ENCODE measurements at regions not wholly inside any gene's neighbourhood (a gene's known extent, or its start where the extent isn't known, plus 50 kb on each side); places are given as distances from the start of the nearest gene placed in this dataset.

DNA sequence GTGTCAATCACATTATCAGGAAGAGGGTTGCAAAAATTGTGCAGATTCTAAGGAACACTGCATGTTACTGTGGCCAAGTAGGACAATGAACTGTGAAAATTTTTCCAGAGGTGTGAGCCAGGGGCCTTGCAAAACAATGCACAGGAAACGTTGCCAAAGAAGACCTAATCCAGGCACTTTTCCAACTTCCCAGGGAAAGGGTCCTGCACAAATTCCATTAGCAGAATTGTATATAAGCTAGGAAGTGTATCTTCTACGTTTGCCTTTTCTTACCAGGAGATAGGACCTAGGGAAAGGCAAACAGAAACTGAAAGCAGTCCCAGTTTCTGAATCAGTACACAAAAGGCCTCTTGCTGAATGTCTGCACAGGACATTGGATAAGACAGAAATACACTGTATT, 1888.3 kb upstream of the CELF4 start:
- peak; percentile 42 for DNase-seq
- WGBS, 2 experiments (ENCODE audit: insufficient coverage in 1 of 2, insufficient read length in 1 of 2): 49 to 88% methylated on average over 1 to 2 of the region's 2 CpGs
- H3K4me3 ChIP-seq (ENCODE audit: low read length): no peak overlapping the region
- H3K4me3 Mint-ChIP-seq: no peak overlapping the region
- TF ChIP-seq, protein P1, sequence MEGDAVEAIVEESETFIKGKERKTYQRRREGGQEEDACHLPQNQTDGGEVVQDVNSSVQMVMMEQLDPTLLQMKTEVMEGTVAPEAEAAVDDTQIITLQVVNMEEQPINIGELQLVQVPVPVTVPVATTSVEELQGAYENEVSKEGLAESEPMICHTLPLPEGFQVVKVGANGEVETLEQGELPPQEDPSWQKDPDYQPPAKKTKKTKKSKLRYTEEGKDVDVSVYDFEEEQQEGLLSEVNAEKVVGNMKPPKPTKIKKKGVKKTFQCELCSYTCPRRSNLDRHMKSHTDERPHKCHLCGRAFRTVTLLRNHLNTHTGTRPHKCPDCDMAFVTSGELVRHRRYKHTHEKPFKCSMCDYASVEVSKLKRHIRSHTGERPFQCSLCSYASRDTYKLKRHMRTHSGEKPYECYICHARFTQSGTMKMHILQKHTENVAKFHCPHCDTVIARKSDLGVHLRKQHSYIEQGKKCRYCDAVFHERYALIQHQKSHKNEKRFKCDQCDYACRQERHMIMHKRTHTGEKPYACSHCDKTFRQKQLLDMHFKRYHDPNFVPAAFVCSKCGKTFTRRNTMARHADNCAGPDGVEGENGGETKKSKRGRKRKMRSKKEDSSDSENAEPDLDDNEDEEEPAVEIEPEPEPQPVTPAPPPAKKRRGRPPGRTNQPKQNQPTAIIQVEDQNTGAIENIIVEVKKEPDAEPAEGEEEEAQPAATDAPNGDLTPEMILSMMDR (conservative IDR thresholded peaks at IDR 0.05): no peak
- H3K27me3 Mint-ChIP-seq (ENCODE audit: insufficient read depth): no peaks in the 10 kb centered on the region
- H3K36me3 Mint-ChIP-seq (ENCODE audit: low read depth): peaks cover 2% of the 10 kb centered on the region
- no peak overlapping the region for H3K27ac Mint-ChIP-seq
- H3K4me1 Mint-ChIP-seq: peaks cover 29% of the 10 kb centered on the region
- H3K9ac ChIP-seq (ENCODE audit: extremely low read depth, low read length, poor library complexity, severe bottlenecking): no peak overlapping the region
- no peaks in the 10 kb centered on the region for H3K27me3 ChIP-seq (ENCODE audit: control insufficient read depth, insufficient read depth, low read length, poor library complexity, severe bottlenecking)
- H3K9me3 Mint-ChIP-seq: no peaks in the 10 kb centered on the region
- H3K27ac ChIP-seq (ENCODE audit: low read depth, low read length): no peak overlapping the region
- H3K9me3 ChIP-seq (ENCODE audit: control insufficient read depth, low read length): no peaks in the 10 kb centered on the region
- no peaks in the 10 kb centered on the region for H3K36me3 ChIP-seq (ENCODE audit: control insufficient read depth, insufficient read depth, low read length)
- peaks cover 6% of the 10 kb centered on the region for H3K4me1 ChIP-seq (ENCODE audit: control insufficient read depth, insufficient read depth, low read length)

DNA sequence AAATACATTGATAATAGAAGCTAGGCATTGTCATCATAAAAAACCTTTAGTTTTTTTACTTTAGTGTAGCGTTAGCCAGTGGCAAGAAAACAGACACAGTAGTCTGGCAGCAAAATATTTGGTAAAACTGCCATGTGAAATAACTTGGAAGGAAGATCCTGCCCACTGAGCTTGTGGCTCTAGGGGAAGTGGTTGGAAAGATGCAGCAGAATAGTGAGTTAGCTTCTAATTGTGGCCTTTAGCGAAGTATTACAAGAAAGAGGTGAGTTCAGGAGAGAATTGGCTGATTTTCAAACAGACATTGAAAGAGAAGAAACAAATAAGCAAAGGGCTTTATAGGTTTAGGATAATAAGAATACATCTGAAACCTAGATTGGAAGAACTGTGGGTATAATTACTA, 1887.8 kb upstream of the CELF4 start:
- no peak for DNase-seq
- Histone ChIP-seq H3K27me3 (ENCODE audit: control insufficient read depth, insufficient read depth, low read length, poor library complexity, severe bottlenecking) (no peaks in the 10 kb centered on the region), H3K27ac (ENCODE audit: low read depth, low read length) (no peak overlapping the region), H3K9ac (ENCODE audit: extremely low read depth, low read length, poor library complexity, severe bottlenecking) (no peak overlapping the region), H3K36me3 (ENCODE audit: control insufficient read depth, insufficient read depth, low read length) (no peaks in the 10 kb centered on the region), H3K4me1 (ENCODE audit: control insufficient read depth, insufficient read depth, low read length) (peaks cover 6% of the 10 kb centered on the region), H3K9me3 (ENCODE audit: control insufficient read depth, low read length) (no peaks in the 10 kb centered on the region), H3K4me3 (ENCODE audit: low read length) (no peak overlapping the region)
- TF ChIP-seq, protein P1 (conservative IDR thresholded peaks at IDR 0.05): no peak
- no peaks in the 10 kb centered on the region for H3K9me3 Mint-ChIP-seq
- H3K27me3 Mint-ChIP-seq (ENCODE audit: insufficient read depth): no peaks in the 10 kb centered on the region
- WGBS, 2 experiments (ENCODE audit: insufficient coverage in 1 of 2, insufficient read length in 1 of 2): 93 to 95% methylated on average over 2 of the region's 2 CpGs
- H3K4me1 Mint-ChIP-seq: peaks cover 29% of the 10 kb centered on the region
- no peak overlapping the region for H3K27ac Mint-ChIP-seq
- H3K36me3 Mint-ChIP-seq (ENCODE audit: low read depth): peaks cover under 1% of the 10 kb centered on the region
- no peak overlapping the region for H3K4me3 Mint-ChIP-seq

DNA sequence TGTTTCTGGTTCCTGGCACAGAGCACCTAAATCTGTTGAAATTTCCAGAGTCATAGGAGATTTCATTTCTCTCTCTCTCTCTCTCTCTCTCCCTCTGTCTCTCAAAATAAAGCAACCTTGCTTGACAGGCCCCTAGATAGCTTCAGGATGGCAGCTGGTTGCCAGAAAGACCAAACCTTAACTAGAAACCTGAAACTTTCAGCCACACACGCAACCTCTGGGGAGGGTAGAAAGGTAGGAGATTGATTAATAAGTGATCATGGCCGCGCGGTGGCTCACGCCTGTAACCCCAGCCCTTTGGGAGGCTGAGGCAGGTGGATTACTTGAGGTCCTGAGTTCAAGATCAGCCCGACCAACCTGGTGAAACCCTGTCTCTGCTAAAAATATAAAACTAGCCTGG, 1885.4 kb upstream of the CELF4 start:
- H3K27me3 Mint-ChIP-seq (ENCODE audit: insufficient read depth): no peaks in the 10 kb centered on the region
- TF ChIP-seq, protein P1 (conservative IDR thresholded peaks at IDR 0.05): no peak
- WGBS, 2 experiments (ENCODE audit: insufficient coverage in 1 of 2, insufficient read length in 1 of 2): 92 to 97% methylated on average over 6 of the region's 6 CpGs
- H3K27me3 ChIP-seq (ENCODE audit: control insufficient read depth, insufficient read depth, low read length, poor library complexity, severe bottlenecking): no peaks in the 10 kb centered on the region
- no peak for DNase-seq
- H3K4me1 ChIP-seq (ENCODE audit: control insufficient read depth, insufficient read depth, low read length): peaks cover 4% of the 10 kb centered on the region
- no peak overlapping the region for H3K9ac ChIP-seq (ENCODE audit: extremely low read depth, low read length, poor library complexity, severe bottlenecking)
- H3K27ac Mint-ChIP-seq: no peak overlapping the region
- peaks cover 2% of the 10 kb centered on the region for H3K36me3 Mint-ChIP-seq (ENCODE audit: low read depth)
- H3K4me3 Mint-ChIP-seq: no peak overlapping the region
- H3K4me3 ChIP-seq (ENCODE audit: low read length): no peak overlapping the region
- peaks cover 21% of the 10 kb centered on the region for H3K4me1 Mint-ChIP-seq
- H3K9me3 Mint-ChIP-seq: peaks cover 1% of the 10 kb centered on the region
- no peaks in the 10 kb centered on the region for H3K36me3 ChIP-seq (ENCODE audit: control insufficient read depth, insufficient read depth, low read length)
- H3K27ac ChIP-seq (ENCODE audit: low read depth, low read length): no peak overlapping the region
- no peaks in the 10 kb centered on the region for H3K9me3 ChIP-seq (ENCODE audit: control insufficient read depth, low read length)

Measured in endodermal cell (in vitro differentiated cells).